Ovary (tissue), 7 donors: ENCODE measurements at regions not wholly inside any gene's neighbourhood (a gene's known extent, or its start where the extent isn't known, plus 50 kb on each side); places are given as distances from the start of the nearest gene placed in this dataset.

Experiments
- DNase-seq, 5 donors: peaks; one replicate each; pipeline ENCODE4 v3.0.0-alpha.2; 2019 to 2020
- H3K27ac ChIP-seq, 2 donors: fragments of 200-600 bp; one replicate each; pipeline versions ENCODE4 v1.5.1 to v1.8.0; 2019 to 2022
- H3K27me3 ChIP-seq: fragments of 200-600 bp; one replicate; pipeline ENCODE4 v1.8.0; 2022
- H3K36me3 ChIP-seq: fragments of 200-600 bp; sonication (generic); one replicate; pipeline ENCODE4 v1.5.1; 2019
- H3K4me1 ChIP-seq: one replicate; pipeline ENCODE4 v1.8.1; 2013; ENCODE audit warnings: mild to moderate bottlenecking, moderate library complexity; ENCODE audit not compliant: insufficient read depth
- H3K4me3 ChIP-seq: fragments of 200-600 bp; sonication (generic); one replicate; pipeline ENCODE4 v1.5.1; 2017
- H3K9me3 ChIP-seq, 2 donors: fragments of 200-600 bp in 1 of 2; sonication (generic) in 1 of 2; one replicate each; pipeline versions ENCODE4 v1.5.1 to v1.8.1; 2013 to 2019; ENCODE audit warnings: mild to moderate bottlenecking in 1 of 2, moderate library complexity in 1 of 2
- EP300 ChIP-seq: sonication (generic); formaldehyde crosslinking; IDR thresholded peaks from one replicate; pipeline ENCODE4 v1.6.1; 2017; ENCODE audit warnings: antibody characterized with exemption
- POLR2A ChIP-seq: fragments of 450-650 bp; IDR thresholded peaks from one replicate; pipeline ENCODE4 v1.6.1; 2017; ENCODE audit warnings: antibody characterized with exemption, mild to moderate bottlenecking, moderate library complexity
- WGBS, 3 donors: extraction: QIAGEN DNeasy Blood & Tissue Kit in 1 of 3; methylation state at CpG; one replicate each; pipeline versions ENCODE4 v1.1.5 to v1.1.7; 2013 to 2017; 5-methylcytosine and 5-hydroxymethylcytosine counted together
- intact Hi-C, 4 donors: fragments of 100-400 bp; cut with DNase I; formaldehyde crosslinking; loops; one replicate each; pipeline versions ENCODE4 v1.11.0 to v1.15.1; 2022 to 2023
- TF ChIP-seq, protein P1 (sequence below), 3 donors: fragments of 450-650 bp in 2 of 3; fragments of 200-600 bp in 1 of 3; IDR thresholded peaks; one replicate each; pipeline versions ENCODE4 v1.5.1 to v1.8.0; 2016 to 2022; ENCODE audit warnings: antibody characterized with exemption in 3 of 3, mild to moderate bottlenecking in 1 of 3
- donor health status: DM: no; HTN: no; CAD: no; lungs with moderate emphysema.
- donor health status: DM: no; HTN: no; CAD: no.
- donor health status: Bipolar disorder and iron deficiency.
- donor health status: DM: no; HTN: no; CAD: no.
- donor health status: DM: yes; HTN: yes; CAD: no.

DNA sequence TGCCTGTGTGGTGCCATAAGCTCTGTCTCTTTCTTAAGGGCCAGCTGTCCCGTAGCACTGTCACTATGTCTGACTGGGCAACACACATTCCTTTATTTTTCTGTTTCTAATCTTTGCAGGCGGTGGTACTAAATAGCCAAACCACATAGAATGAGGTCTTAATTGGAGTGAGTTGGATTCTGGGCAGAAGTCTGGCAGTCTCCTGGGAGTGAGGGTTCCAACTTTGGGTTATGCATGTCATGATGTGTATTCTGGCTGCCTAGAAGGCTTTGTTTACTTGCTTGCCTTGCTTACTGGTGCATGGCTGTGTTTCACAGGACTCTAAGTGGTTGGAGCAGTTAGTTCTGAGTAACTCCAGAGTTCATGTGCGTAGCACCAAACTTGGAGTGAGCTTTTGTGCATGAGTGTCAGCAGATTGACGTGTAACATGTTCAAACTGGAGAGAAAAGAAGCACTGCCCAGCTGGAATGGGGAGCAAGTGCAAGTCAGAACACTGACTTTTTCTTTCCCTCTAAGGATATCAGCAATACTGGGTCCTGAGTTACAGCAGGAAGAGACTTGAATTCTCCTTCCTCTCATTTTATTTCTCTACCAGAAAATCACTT is 185.8 kb downstream of the PCSK1 start:
- no peak for TF ChIP-seq POLR2A
- TF ChIP-seq, protein P1, sequence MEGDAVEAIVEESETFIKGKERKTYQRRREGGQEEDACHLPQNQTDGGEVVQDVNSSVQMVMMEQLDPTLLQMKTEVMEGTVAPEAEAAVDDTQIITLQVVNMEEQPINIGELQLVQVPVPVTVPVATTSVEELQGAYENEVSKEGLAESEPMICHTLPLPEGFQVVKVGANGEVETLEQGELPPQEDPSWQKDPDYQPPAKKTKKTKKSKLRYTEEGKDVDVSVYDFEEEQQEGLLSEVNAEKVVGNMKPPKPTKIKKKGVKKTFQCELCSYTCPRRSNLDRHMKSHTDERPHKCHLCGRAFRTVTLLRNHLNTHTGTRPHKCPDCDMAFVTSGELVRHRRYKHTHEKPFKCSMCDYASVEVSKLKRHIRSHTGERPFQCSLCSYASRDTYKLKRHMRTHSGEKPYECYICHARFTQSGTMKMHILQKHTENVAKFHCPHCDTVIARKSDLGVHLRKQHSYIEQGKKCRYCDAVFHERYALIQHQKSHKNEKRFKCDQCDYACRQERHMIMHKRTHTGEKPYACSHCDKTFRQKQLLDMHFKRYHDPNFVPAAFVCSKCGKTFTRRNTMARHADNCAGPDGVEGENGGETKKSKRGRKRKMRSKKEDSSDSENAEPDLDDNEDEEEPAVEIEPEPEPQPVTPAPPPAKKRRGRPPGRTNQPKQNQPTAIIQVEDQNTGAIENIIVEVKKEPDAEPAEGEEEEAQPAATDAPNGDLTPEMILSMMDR (IDR thresholded peaks at IDR 0.05) = no peak
- no peak for TF ChIP-seq EP300
- H3K27me3 ChIP-seq = no peaks in the 10 kb centered on the region
- WGBS, 3 donors = 76 to 78% (median 77%) methylated on average over 4 of the region's 4 CpGs
- H3K4me3 ChIP-seq = no peak overlapping the region
- H3K4me1 ChIP-seq = peaks cover 5% of the 10 kb centered on the region
- H3K27ac ChIP-seq = no peak overlapping the region
- DNase-seq = no peak
- no peaks in the 10 kb centered on the region for H3K36me3 ChIP-seq
- intact Hi-C loops = no loop called here
- no peaks in the 10 kb centered on the region for H3K9me3 ChIP-seq

GRCh38 chr5:96245140-96246091 is 187.6 kb downstream of the PCSK1 start:
- DNase-seq = no peak
- H3K9me3 ChIP-seq = no peaks in the 10 kb centered on the region
- no peaks in the 10 kb centered on the region for H3K27me3 ChIP-seq
- intact Hi-C loops = no loop called here
- no peak overlapping the region for H3K4me3 ChIP-seq
- WGBS, 3 donors = 65 to 80% (median 77%) methylated on average over 4 of the region's 4 CpGs
- no peak overlapping the region for H3K27ac ChIP-seq
- peaks cover 5% of the 10 kb centered on the region for H3K4me1 ChIP-seq
- H3K36me3 ChIP-seq = no peaks in the 10 kb centered on the region
- TF ChIP-seq, protein P1 (IDR thresholded peaks at IDR 0.05) = no peak
- TF ChIP-seq POLR2A = no peak
- no peak for TF ChIP-seq EP300

GRCh38 chr5:96244696-96245095 is 188.4 kb downstream of the PCSK1 start:
- intact Hi-C loops = no loop called here

DNA sequence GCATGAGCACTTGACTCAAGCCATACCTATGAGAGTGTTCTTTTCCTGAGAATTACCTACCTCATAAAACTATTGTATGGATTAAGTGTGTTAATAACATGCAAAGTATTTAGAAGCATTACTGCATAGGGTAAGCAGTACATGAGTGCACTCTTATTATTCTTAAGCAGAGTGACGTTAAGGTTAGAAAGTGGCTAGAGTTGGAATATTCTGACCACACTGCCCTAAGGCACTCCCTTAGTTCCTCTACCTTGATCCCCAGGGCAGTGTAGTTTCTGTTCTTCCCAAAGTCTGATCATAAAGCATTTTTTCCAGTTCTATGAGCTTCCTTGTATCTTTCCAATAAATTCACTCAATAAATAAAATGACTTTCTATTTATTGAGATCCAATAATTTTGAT is 189.2 kb downstream of the PCSK1 start:
- intact Hi-C loops = no loop called here
- no peak overlapping the region for H3K4me3 ChIP-seq
- 84 to 97% (median 88%) methylated on average over 1 of the region's 1 CpG for WGBS, 3 donors

More at GRCh38 chr5:96244696-96245095, 188.4 kb downstream of the PCSK1 start:
- H3K27ac ChIP-seq = no peak overlapping the region
- no peaks in the 10 kb centered on the region for H3K9me3 ChIP-seq
- H3K4me1 ChIP-seq = peaks cover 5% of the 10 kb centered on the region
- H3K4me3 ChIP-seq = no peak overlapping the region
- WGBS, 3 donors = 92 to 99% (median 96%) methylated on average over 2 of the region's 2 CpGs
- TF ChIP-seq, protein P1 (IDR thresholded peaks at IDR 0.05) = no peak
- TF ChIP-seq POLR2A (no peak), EP300 (no peak)
- DNase-seq = no peak
- no peaks in the 10 kb centered on the region for H3K36me3 ChIP-seq
- no peaks in the 10 kb centered on the region for H3K27me3 ChIP-seq

More for the DNA sequence above, 189.2 kb downstream of the PCSK1 start:
- no peaks in the 10 kb centered on the region for H3K36me3 ChIP-seq
- no peak overlapping the region for H3K27ac ChIP-seq
- no peaks in the 10 kb centered on the region for H3K9me3 ChIP-seq
- peaks cover 5% of the 10 kb centered on the region for H3K4me1 ChIP-seq
- DNase-seq = no peak
- H3K27me3 ChIP-seq = no peaks in the 10 kb centered on the region
- TF ChIP-seq POLR2A = no peak
- TF ChIP-seq EP300 = no peak
- TF ChIP-seq, protein P1 (IDR thresholded peaks at IDR 0.05) = no peak
